Activated naive CD4-positive, alpha-beta T cell treated with anti-CD3 and anti-CD28 coated beads, Interleukin-2, amount 50 U/mL, for 24 hours (primary cell): ENCODE measurements at regions not wholly inside any gene's neighbourhood (a gene's known extent, or its start where the extent isn't known, plus 50 kb on each side); places are given as distances from the start of the nearest gene placed in this dataset.

Experiments
- H3K27ac Mint-ChIP-seq: one replicate; pipeline ENCODE4 v1.8.0; 2021; ENCODE audit warnings: mild to moderate bottlenecking, mixed read lengths
- H3K27me3 Mint-ChIP-seq: one replicate; pipeline ENCODE4 v1.8.0; 2021; ENCODE audit warnings: mixed read lengths
- H3K36me3 Mint-ChIP-seq: one replicate; pipeline ENCODE4 v1.8.0; 2021; ENCODE audit warnings: mixed read lengths
- H3K4me1 Mint-ChIP-seq: one replicate; pipeline ENCODE4 v1.8.0; 2021; ENCODE audit warnings: mixed read lengths
- H3K4me3 Mint-ChIP-seq: one replicate; pipeline ENCODE4 v1.8.0; 2021; ENCODE audit warnings: mild to moderate bottlenecking, mixed read lengths
- H3K9me3 Mint-ChIP-seq: one replicate; pipeline ENCODE4 v1.8.0; 2021; ENCODE audit warnings: mixed read lengths

- H3K27me3 Mint-ChIP-seq, result peaks cover 4% of the 10 kb centered on the region
Observed at GRCh38 chr22:27382947-27383346, 418.6 kb downstream of the MN1 start.

GRCh38 chr22:27383896-27384295 is 417.7 kb downstream of the MN1 start:
- Mint-ChIP-seq H3K27ac (no peak overlapping the region), H3K36me3 (no peaks in the 10 kb centered on the region), H3K27me3 (peaks cover 2% of the 10 kb centered on the region), H3K9me3 (no peaks in the 10 kb centered on the region), H3K4me1 (no peaks in the 10 kb centered on the region), H3K4me3 (no peak overlapping the region)

More at GRCh38 chr22:27382947-27383346, 418.6 kb downstream of the MN1 start:
- no peaks in the 10 kb centered on the region for H3K9me3 Mint-ChIP-seq
- H3K4me1 Mint-ChIP-seq, result no peaks in the 10 kb centered on the region
- H3K36me3 Mint-ChIP-seq, result no peaks in the 10 kb centered on the region
- no peak overlapping the region for H3K27ac Mint-ChIP-seq
- H3K4me3 Mint-ChIP-seq, result no peak overlapping the region

GRCh38 chr22:27385261-27385998 is 416.1 kb downstream of the MN1 start:
- Mint-ChIP-seq H3K27me3 (peaks cover 2% of the 10 kb centered on the region), H3K4me3 (no peak overlapping the region), H3K36me3 (no peaks in the 10 kb centered on the region), H3K27ac (no peak overlapping the region), H3K9me3 (no peaks in the 10 kb centered on the region), H3K4me1 (no peaks in the 10 kb centered on the region)

- H3K9me3 Mint-ChIP-seq, result no peaks in the 10 kb centered on the region
- no peaks in the 10 kb centered on the region for H3K36me3 Mint-ChIP-seq
- no peak overlapping the region for H3K4me3 Mint-ChIP-seq
- no peak overlapping the region for H3K27ac Mint-ChIP-seq
- peaks cover 2% of the 10 kb centered on the region for H3K27me3 Mint-ChIP-seq
- H3K4me1 Mint-ChIP-seq, result no peaks in the 10 kb centered on the region
Observed at GRCh38 chr22:27386186-27386585, 415.4 kb downstream of the MN1 start.

- H3K4me3 Mint-ChIP-seq, result no peak overlapping the region
- H3K27me3 Mint-ChIP-seq, result peaks cover 2% of the 10 kb centered on the region
- H3K27ac Mint-ChIP-seq, result no peak overlapping the region
- H3K36me3 Mint-ChIP-seq, result no peaks in the 10 kb centered on the region
- no peaks in the 10 kb centered on the region for H3K9me3 Mint-ChIP-seq
- no peaks in the 10 kb centered on the region for H3K4me1 Mint-ChIP-seq
Observed at GRCh38 chr22:27387561-27387960, 414.0 kb downstream of the MN1 start.

- no peaks in the 10 kb centered on the region for H3K36me3 Mint-ChIP-seq
- peaks cover 2% of the 10 kb centered on the region for H3K27me3 Mint-ChIP-seq
- no peak overlapping the region for H3K4me3 Mint-ChIP-seq
- no peaks in the 10 kb centered on the region for H3K4me1 Mint-ChIP-seq
- H3K27ac Mint-ChIP-seq, result no peak overlapping the region
- no peaks in the 10 kb centered on the region for H3K9me3 Mint-ChIP-seq
Observed at GRCh38 chr22:27388090-27388600, 413.4 kb downstream of the MN1 start.

GRCh38 chr22:27389727-27390075 is 411.9 kb downstream of the MN1 start:
- Mint-ChIP-seq H3K4me1 (no peaks in the 10 kb centered on the region), H3K27me3 (no peaks in the 10 kb centered on the region), H3K4me3 (no peak overlapping the region), H3K27ac (no peak overlapping the region), H3K9me3 (no peaks in the 10 kb centered on the region), H3K36me3 (no peaks in the 10 kb centered on the region)

GRCh38 chr22:27391092-27391770 is 410.3 kb downstream of the MN1 start:
- Mint-ChIP-seq H3K27ac (no peak overlapping the region), H3K4me3 (no peak overlapping the region), H3K36me3 (no peaks in the 10 kb centered on the region), H3K4me1 (no peaks in the 10 kb centered on the region), H3K9me3 (no peaks in the 10 kb centered on the region), H3K27me3 (no peaks in the 10 kb centered on the region)

- no peaks in the 10 kb centered on the region for H3K27me3 Mint-ChIP-seq
- no peaks in the 10 kb centered on the region for H3K4me1 Mint-ChIP-seq
Observed at GRCh38 chr22:27393371-27393770, 408.2 kb downstream of the MN1 start.

GRCh38 chr22:27394806-27395404 is 406.7 kb downstream of the MN1 start:
- Mint-ChIP-seq H3K27ac (no peak overlapping the region), H3K4me1 (no peaks in the 10 kb centered on the region), H3K27me3 (no peaks in the 10 kb centered on the region), H3K9me3 (no peaks in the 10 kb centered on the region), H3K4me3 (no peak overlapping the region), H3K36me3 (no peaks in the 10 kb centered on the region)

More at GRCh38 chr22:27393371-27393770, 408.2 kb downstream of the MN1 start:
- no peak overlapping the region for H3K4me3 Mint-ChIP-seq
- no peak overlapping the region for H3K27ac Mint-ChIP-seq
- no peaks in the 10 kb centered on the region for H3K36me3 Mint-ChIP-seq
- no peaks in the 10 kb centered on the region for H3K9me3 Mint-ChIP-seq

- Mint-ChIP-seq H3K4me3 (no peak overlapping the region), H3K27me3 (peaks cover 4% of the 10 kb centered on the region), H3K4me1 (no peaks in the 10 kb centered on the region), H3K27ac (no peak overlapping the region), H3K36me3 (no peaks in the 10 kb centered on the region), H3K9me3 (peaks cover 6% of the 10 kb centered on the region)
Observed at GRCh38 chr22:27397036-27397953, 404.3 kb downstream of the MN1 start.

- H3K36me3 Mint-ChIP-seq, result no peaks in the 10 kb centered on the region
- H3K4me3 Mint-ChIP-seq, result no peak overlapping the region
- peaks cover 4% of the 10 kb centered on the region for H3K27me3 Mint-ChIP-seq
- peaks cover 6% of the 10 kb centered on the region for H3K9me3 Mint-ChIP-seq
- H3K27ac Mint-ChIP-seq, result no peak overlapping the region
- no peaks in the 10 kb centered on the region for H3K4me1 Mint-ChIP-seq
Observed at GRCh38 chr22:27397954-27398342, 403.6 kb downstream of the MN1 start.

- Mint-ChIP-seq H3K4me1 (no peaks in the 10 kb centered on the region), H3K9me3 (peaks cover 6% of the 10 kb centered on the region), H3K36me3 (no peaks in the 10 kb centered on the region), H3K4me3 (no peak overlapping the region), H3K27me3 (peaks cover 4% of the 10 kb centered on the region), H3K27ac (no peak overlapping the region)
Observed at GRCh38 chr22:27399161-27399560, 402.4 kb downstream of the MN1 start.

GRCh38 chr22:27400811-27401210 is 400.7 kb downstream of the MN1 start:
- peaks cover 7% of the 10 kb centered on the region for H3K27me3 Mint-ChIP-seq
- peaks cover 2% of the 10 kb centered on the region for H3K36me3 Mint-ChIP-seq
- H3K4me3 Mint-ChIP-seq, result no peak overlapping the region
- H3K9me3 Mint-ChIP-seq, result peaks cover 9% of the 10 kb centered on the region
- no peak overlapping the region for H3K27ac Mint-ChIP-seq
- H3K4me1 Mint-ChIP-seq, result no peaks in the 10 kb centered on the region

- Mint-ChIP-seq H3K36me3 (peaks cover 2% of the 10 kb centered on the region), H3K27ac (no peak overlapping the region), H3K4me3 (no peak overlapping the region), H3K27me3 (peaks cover 7% of the 10 kb centered on the region), H3K9me3 (peaks cover 9% of the 10 kb centered on the region), H3K4me1 (no peaks in the 10 kb centered on the region)
Observed at GRCh38 chr22:27401321-27401720, 400.2 kb downstream of the MN1 start.
